Aorta (tissue), 5 donors: ENCODE measurements at regions not wholly inside any gene's neighbourhood (a gene's known extent, or its start where the extent isn't known, plus 50 kb on each side); places are given as distances from the start of the nearest gene placed in this dataset.
"Not testable (repeated sequence)": the region's sequence is repeated elsewhere in the genome, so short reads cannot be mapped to it uniquely, and the experiment has no call there.

ENCODE experiments used
- ATAC-seq: fragments of 200-7000 bp; cut with Tn5 transposase; one replicate; pipeline ENCODE4 v1.9.1; 2022; ENCODE audit warnings: moderate library complexity; ENCODE audit not compliant: low FRiP score
- DNase-seq, 2 donors: peaks; one replicate each; pipeline ENCODE4 v3.0.0-alpha.2; 2020
- H3K27ac ChIP-seq, 2 donors: one replicate each; pipeline ENCODE4 v1.5.1; 2013; ENCODE audit warnings: low read length in 2 of 2, mild to moderate bottlenecking in 2 of 2, moderate library complexity in 2 of 2, control low read depth in 1 of 2, inconsistent platforms in 1 of 2, low read depth in 1 of 2
- H3K27me3 ChIP-seq, 2 donors: one replicate each; pipeline ENCODE4 v1.6.1; 2013; ENCODE audit warnings: control low read depth in 1 of 2, low read length in 1 of 2, mild to moderate bottlenecking in 1 of 2, moderate library complexity in 1 of 2; ENCODE audit not compliant: insufficient read depth in 2 of 2, control insufficient read depth in 1 of 2
- H3K36me3 ChIP-seq, 2 donors: one replicate each; pipeline ENCODE4 v1.6.1; 2013; ENCODE audit warnings: control low read depth in 1 of 2, low read length in 1 of 2, mild to moderate bottlenecking in 1 of 2; ENCODE audit not compliant: insufficient read depth in 2 of 2, control insufficient read depth in 1 of 2
- H3K4me1 ChIP-seq, 2 donors: one replicate each; pipeline ENCODE4 v1.6.1; 2013; ENCODE audit warnings: low read length in 2 of 2, control low read depth in 1 of 2, mild to moderate bottlenecking in 1 of 2, moderate library complexity in 1 of 2; ENCODE audit not compliant: insufficient read depth in 2 of 2, control insufficient read depth in 1 of 2
- H3K4me3 ChIP-seq, 2 donors: one replicate each; pipeline ENCODE4 v1.5.1; 2013; ENCODE audit warnings: low read length in 2 of 2, control low read depth in 1 of 2, mild to moderate bottlenecking in 1 of 2
- H3K9me3 ChIP-seq: one replicate; pipeline ENCODE4 v1.6.1; 2013; ENCODE audit warnings: mild to moderate bottlenecking, low read length; ENCODE audit not compliant: control insufficient read depth
- WGBS, 2 donors: extraction: QIAGEN DNeasy Blood & Tissue Kit; methylation state at CpG; one replicate each; pipeline ENCODE4 v1.1.7; 2013; 5-methylcytosine and 5-hydroxymethylcytosine counted together
- intact Hi-C, 2 donors: fragments of 100-400 bp; cut with DNase I; formaldehyde crosslinking; loops; one replicate each; pipeline versions ENCODE4 v1.14.2 to v1.15.0; 2022
- donor health status: healthy with polysubstance abuse.
- donor health status: Bipolar disorder and iron deficiency.
- donor health status: DM: no; HTN: no; CAD: no.
- donor health status: DM: no; HTN: no; CAD: no.
- donor health status: DM: yes; HTN: yes; CAD: no.

DNA sequence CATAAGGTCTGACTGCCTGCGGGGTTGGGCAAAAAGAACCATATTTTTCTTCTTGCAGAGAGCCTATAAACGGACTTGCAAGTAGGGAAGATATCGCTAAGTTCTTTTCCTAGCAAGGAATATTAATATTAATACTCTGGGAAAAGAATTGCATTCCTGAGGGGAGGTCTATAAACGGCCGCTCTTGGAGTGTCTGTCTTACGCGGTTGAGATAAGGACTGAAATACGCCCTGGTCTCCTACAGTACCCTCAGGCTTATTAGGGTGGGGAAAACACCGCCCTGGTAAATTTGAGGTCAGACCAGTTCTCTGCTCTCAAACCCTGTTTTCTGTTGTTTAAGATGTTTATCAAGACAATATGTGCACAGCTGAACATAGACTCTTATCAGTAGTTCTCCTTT lies 349.3 kb downstream of the NAF1 start:
- H3K9me3 ChIP-seq, H3K27ac ChIP-seq, H3K27me3 ChIP-seq, H3K4me1 ChIP-seq, intact Hi-C loops, H3K4me3 ChIP-seq, ATAC-seq, DNase-seq, H3K36me3 ChIP-seq: not testable (repeated sequence)
- whole genome bisulfite sequencing, 2 donors = 87 to 88% methylated on average over 9 of the region's 9 CpGs

DNA sequence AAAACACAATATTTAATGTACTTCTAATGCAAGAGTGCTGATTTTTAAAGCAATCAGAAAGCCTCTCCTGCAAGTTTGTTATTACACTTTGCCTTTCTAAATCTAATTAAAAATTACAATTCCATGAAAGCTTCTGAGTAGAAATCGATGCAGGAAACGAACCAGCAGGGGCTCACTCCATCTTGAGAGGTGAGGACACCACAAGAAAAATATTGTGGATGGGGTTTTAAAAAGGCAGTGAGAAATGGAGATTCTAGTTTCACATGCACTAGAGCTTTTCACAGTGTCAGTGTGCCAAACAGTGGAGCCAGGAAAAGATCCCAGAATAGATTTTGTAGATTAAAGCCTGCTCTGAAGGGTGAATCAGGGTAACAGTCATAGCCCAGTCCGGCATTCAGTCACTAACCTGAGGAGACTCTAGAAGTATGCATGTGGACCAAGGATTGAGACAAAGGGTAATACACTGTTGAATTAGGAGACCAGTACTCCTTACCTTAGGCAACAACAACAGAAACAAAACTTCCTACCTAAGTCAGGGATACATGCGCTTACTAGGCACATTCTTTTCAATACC lies 362.3 kb downstream of the NAF1 start:
- Histone ChIP-seq H3K27ac (no peak overlapping the region), H3K4me1 (peaks cover 0 to 3% of the 10 kb centered on the region in 2 donors), H3K9me3 (no peaks in the 10 kb centered on the region), H3K36me3 (no peaks in the 10 kb centered on the region), H3K4me3 (no peak overlapping the region), H3K27me3 (no peaks in the 10 kb centered on the region)
- DNase-seq = no peak
- ATAC-seq = no peak
- 28 to 39% methylated on average over 4 of the region's 4 CpGs for WGBS, 2 donors
- intact Hi-C loops = no loop called here

DNA sequence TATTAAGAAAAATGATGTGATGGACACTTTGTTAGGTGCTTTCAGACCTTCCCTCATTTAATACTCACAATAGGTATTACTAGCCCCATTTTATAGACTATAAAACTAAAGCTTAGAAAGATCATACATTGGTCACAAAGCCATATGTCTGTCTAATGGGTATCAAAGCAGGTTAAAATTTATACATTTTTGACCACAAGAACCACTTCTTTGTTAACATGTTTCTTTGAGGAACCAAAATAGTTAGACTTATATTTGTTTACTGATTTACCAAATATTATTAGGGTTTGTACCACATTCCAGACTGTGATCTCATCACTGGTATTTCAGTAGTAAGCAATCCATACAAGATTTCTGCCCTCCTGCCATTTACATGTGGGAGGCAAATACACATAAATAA lies 363.3 kb downstream of the NAF1 start:
- Histone ChIP-seq H3K4me1 (peaks cover 0 to 3% of the 10 kb centered on the region in 2 donors), H3K27ac (no peak overlapping the region), H3K4me3 (no peak overlapping the region), H3K27me3 (no peaks in the 10 kb centered on the region), H3K9me3 (no peaks in the 10 kb centered on the region), H3K36me3 (no peaks in the 10 kb centered on the region)
- ATAC-seq (no peak), DNase-seq (no peak)
- intact Hi-C loops = no loop called here

DNA sequence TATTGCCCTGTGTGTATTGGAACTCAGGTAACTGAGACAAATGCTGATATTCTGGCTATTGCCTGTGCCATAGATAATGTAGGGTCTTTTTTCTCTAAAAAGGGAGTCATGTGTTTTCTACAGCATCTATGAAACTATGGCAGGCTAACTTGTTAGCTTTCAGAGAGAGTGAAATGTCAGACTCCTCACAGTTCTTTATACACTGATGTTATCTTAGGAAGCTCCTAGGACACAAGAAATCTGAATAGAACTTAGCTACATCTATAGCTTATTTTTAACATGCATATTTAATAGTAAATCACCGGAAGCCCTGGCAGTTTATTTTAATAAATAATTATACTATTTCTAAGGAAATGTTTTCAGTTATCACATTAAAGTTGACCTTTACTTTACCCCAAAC lies 369.6 kb downstream of the NAF1 start:
- 90 to 97% methylated on average over 1 of the region's 1 CpG for WGBS, 2 donors
- no peak overlapping the region for H3K27ac ChIP-seq
- H3K36me3 ChIP-seq = no peaks in the 10 kb centered on the region
- no peak for DNase-seq
- H3K27me3 ChIP-seq = no peaks in the 10 kb centered on the region
- intact Hi-C loops = no loop called here
- no peaks in the 10 kb centered on the region for H3K4me1 ChIP-seq
- no peak for ATAC-seq
- H3K9me3 ChIP-seq = no peaks in the 10 kb centered on the region
- H3K4me3 ChIP-seq = no peak overlapping the region

DNA sequence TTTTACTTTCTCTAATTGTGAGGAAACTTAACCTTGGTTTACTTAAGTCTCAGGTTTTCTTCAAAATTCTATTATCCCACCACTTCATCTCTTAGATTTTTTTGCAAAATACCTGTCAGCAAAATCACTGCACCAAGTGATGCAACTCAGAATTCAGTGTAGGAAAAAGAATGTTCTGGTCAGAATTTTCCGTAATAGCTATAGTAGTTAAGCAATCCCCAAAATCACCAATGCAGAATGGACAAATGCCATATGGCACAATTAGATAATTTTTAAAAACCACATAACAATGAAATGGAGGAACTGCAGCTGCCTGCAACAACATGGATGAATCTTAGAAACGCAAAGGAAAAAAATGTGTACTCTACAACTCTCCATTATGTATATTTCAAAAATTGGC lies 373.1 kb downstream of the NAF1 start:
- Histone ChIP-seq H3K4me3 (no peak overlapping the region), H3K4me1 (no peaks in the 10 kb centered on the region), H3K36me3 (no peaks in the 10 kb centered on the region), H3K27ac (no peak overlapping the region), H3K9me3 (no peaks in the 10 kb centered on the region), H3K27me3 (no peaks in the 10 kb centered on the region)
- ATAC-seq = no peak
- intact Hi-C loops = no loop called here
- 41 to 65% methylated on average over 2 of the region's 2 CpGs for WGBS, 2 donors
- no peak for DNase-seq

DNA sequence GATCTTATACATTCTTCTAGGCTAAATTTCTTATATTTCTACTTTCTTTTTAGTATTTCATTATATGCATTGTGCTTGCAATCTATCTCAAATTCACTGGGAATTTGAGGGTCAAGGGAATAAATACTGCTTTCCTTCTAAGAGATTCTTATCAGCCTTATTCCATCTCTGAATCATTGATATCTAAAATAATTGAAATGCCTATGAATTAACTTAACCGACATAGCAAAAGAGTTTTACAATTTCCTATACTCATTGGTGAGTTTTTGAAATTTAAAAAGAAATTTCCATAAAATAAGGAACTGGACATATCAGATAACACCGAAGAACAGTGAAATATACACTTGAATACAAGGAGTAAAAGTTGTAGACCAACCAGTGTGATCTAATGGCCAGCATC lies 373.7 kb downstream of the NAF1 start:
- Histone ChIP-seq H3K4me3 (no peak overlapping the region), H3K9me3 (no peaks in the 10 kb centered on the region), H3K27me3 (no peaks in the 10 kb centered on the region), H3K36me3 (no peaks in the 10 kb centered on the region), H3K27ac (no peak overlapping the region), H3K4me1 (no peaks in the 10 kb centered on the region)
- WGBS, 2 donors = 49 to 59% methylated on average over 2 of the region's 2 CpGs
- DNase-seq (no peak), ATAC-seq (no peak)
- intact Hi-C loops = no loop called here

DNA sequence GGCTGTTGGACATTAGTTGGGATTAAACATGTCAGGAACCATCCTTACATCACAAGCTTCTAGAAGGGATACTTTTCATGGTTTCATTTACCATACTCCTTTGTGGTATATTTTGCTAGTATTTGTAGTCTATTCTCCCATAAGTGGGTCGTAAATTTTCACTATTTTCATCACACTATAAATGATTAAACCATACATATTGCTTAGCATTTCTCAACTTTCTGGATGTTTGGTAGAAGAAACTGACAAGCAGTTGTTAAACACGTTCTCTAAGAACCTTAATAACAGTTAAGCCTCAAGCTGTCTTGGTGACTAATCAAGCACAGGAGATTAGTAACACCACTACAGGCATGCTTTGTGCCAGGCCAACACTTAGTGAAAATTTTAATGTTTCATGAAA lies 375.5 kb downstream of the NAF1 start:
- ATAC-seq = no peak
- Histone ChIP-seq H3K9me3 (no peaks in the 10 kb centered on the region), H3K36me3 (no peaks in the 10 kb centered on the region), H3K4me3 (no peak overlapping the region), H3K27me3 (no peaks in the 10 kb centered on the region), H3K4me1 (no peaks in the 10 kb centered on the region), H3K27ac (no peak overlapping the region)
- DNase-seq = no peak
- 67 to 79% methylated on average over 2 of the region's 2 CpGs for WGBS, 2 donors
- intact Hi-C loops = no loop called here

DNA sequence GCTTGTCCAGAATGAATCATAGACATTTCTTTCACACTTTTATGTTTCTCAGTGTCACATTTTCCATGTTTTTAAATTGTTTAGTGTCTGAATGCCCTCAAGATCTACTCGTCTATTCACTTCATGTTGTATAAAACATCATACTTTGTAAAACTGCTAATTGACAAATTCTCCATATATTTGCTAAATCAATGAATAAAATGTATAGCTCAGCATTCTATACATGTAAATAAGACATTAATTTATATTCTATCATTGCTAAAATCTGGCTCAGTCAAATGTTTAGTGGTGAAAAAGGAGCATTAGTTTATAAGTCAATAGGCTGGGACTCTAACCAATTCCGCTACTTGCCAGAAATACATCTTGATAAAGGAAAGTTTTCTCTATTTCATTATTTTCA lies 379.6 kb downstream of the NAF1 start:
- DNase-seq = no peak
- no peaks in the 10 kb centered on the region for H3K9me3 ChIP-seq
- 92 to 93% methylated on average over 2 of the region's 2 CpGs for WGBS, 2 donors
- no peaks in the 10 kb centered on the region for H3K27me3 ChIP-seq
- H3K27ac ChIP-seq = no peak overlapping the region
- no peaks in the 10 kb centered on the region for H3K4me1 ChIP-seq
- no peaks in the 10 kb centered on the region for H3K36me3 ChIP-seq
- intact Hi-C loops = no loop called here
- ATAC-seq = no peak
- H3K4me3 ChIP-seq = no peak overlapping the region

DNA sequence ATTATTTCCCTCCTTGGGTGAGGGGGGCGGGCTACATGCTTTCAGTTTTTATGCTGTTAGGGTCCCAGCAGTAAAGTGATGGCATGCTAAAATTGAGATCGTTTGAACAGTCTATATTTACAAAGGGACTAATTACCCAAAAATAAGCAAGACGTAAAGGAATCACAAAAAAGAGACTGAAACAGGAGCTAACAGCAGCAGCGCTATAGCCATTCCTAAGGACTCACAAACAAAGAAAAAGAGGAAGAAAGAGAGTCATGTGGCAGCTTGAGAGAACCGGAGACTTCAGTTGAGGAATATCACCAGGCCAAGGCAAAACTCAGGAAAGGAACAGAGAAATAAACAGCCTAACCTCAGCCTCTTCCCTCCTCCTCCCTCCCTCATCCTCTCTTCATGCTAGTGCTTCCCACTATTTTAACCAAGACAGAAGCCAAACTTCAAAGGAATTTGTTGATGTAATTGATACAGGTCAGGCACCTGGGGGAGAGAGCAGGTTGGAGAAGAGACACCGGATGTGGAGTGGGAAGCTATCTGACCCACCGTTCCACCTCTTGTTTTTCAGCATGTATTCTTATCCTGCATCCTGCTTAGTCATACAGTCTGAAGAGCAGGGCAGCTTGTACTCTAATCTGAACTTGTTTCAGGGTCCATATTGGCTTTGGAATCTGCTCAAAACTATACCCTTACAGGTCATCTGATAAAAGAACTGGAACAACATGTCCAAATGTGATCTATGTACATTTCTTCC lies 383.7 kb downstream of the NAF1 start:
- Histone ChIP-seq H3K36me3 (no peaks in the 10 kb centered on the region), H3K4me1 (no peaks in the 10 kb centered on the region), H3K4me3 (no peak overlapping the region), H3K9me3 (no peaks in the 10 kb centered on the region), H3K27me3 (no peaks in the 10 kb centered on the region), H3K27ac (no peak overlapping the region)
- ATAC-seq (no peak), DNase-seq (no peak)
- intact Hi-C loops = no loop called here
- 52 to 55% methylated on average over 7 of the region's 7 CpGs for WGBS, 2 donors
